HuH-7 (cell line): ENCODE measurements at regions not wholly inside any gene's neighbourhood (a gene's known extent, or its start where the extent isn't known, plus 50 kb on each side); places are given as distances from the start of the nearest gene placed in this dataset.
A peak's percentile ranks its signal among the peaks of the same experiment; 100 is the strongest.
"Not testable (repeated sequence)": the region's sequence is repeated elsewhere in the genome, so short reads cannot be mapped to it uniquely, and the experiment has no call there.

Experiments
- DNase-seq: peaks from one replicate; pipeline ENCODE4 v3.0.0; 2011; ENCODE audit warnings: low spot score

GRCh38 chrX:4547213-4547836, 833.9 kb upstream of the PRKX start:
- DNase-seq: no peak

DNA sequence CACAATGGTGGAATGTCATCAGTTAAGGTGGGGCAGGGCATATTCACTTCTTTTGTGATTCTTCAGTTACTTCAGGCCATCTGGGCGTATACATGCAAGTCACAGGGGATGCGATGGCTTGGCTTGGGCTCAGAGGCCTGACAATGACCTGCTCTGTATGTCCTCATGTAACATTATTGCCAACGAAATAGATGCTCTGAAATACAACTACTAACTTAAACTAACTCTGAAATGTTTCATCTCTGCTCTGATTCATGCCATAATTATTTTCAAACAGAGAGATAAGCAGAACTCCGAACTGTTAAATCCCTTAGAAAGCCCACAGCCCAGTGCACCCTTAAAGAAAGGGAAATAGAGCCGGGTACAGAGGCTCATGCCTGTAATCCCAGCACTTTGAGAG, 832.7 kb upstream of the PRKX start:
- not testable (repeated sequence) for DNase-seq

GRCh38 chrX:4528247-4528646, 814.8 kb upstream of the PRKX start:
- DNase-seq: no peak

GRCh38 chrX:4485912-4486311, 772.5 kb upstream of the PRKX start:
- DNase-seq: no peak

- DNase-seq: no peak
These were observed 770.8 kb upstream of the PRKX start for GRCh38 chrX:4484266-4484665.

DNA sequence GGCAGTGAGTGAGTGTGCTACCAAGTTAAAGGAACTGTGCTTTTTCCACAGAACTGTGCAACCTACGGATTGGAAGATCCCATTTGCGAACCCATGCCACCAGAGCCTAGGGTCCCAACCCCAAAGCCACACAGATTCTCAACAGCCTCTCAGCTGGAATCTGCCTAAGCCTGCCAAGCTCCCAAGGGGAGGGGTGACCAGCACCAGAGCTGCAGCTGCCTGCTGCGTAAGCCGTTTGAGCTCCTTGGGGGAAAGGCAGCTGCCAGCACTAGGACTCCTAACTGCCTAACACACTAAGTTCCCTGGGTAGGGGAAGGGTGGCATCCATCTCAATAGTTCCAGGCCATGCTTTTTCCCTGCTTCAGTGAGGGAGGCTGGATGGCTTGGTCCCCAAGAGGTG, 738.1 kb upstream of the PRKX start:
- no peak for DNase-seq

- no peak for DNase-seq
These were observed 736.7 kb upstream of the PRKX start for GRCh38 chrX:4450177-4450576.

GRCh38 chrX:4435905-4436304, 722.5 kb upstream of the PRKX start:
- no peak for DNase-seq

DNA sequence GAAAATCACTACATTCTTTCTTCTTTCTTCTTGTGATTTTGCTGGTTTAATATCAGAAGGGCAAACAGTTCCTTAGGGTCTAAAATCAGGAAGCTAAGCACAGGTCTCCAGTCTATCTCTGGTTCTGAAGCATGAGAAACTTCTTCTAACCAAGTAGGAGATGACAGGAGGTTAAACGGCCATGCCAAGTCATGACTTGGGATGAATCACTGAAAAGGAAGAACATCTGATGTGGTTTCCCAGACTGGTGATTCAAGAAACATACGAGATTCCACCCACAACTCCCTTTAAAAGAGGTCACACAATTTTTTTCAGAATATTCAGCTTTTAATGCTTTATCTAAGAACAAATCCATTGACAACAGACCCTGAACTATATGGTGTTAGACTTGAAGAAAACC, 684.0 kb upstream of the PRKX start:
- DNase-seq: no peak

DNA sequence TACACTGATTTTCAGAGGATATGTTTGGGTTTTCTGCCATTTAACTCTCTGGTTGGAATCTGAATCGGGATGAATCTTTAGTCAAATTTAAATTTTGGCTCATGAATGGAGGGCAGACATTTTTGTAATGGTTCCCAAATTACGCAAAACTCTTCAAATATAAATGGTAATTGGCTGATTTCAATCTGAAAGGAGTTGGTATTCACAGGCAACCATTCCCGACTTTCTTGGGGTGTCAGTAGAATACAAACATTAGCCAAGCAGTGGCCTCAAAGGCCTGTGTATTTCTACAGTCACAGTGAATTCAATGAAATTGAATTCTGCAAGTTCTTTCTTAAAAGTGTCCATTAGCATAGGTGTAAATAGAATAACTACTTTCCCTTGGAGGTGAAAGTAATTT, 668.8 kb upstream of the PRKX start:
- no peak for DNase-seq

GRCh38 chrX:4380710-4381109, 667.3 kb upstream of the PRKX start:
- no peak for DNase-seq

GRCh38 chrX:4379071-4379470, 665.6 kb upstream of the PRKX start:
- no peak for DNase-seq

- no peak for DNase-seq
These were observed 660.3 kb upstream of the PRKX start for GRCh38 chrX:4373791-4374190.

- DNase-seq: no peak
These were observed 645.1 kb upstream of the PRKX start for GRCh38 chrX:4358577-4358976.

GRCh38 chrX:4322916-4323315, 609.5 kb upstream of the PRKX start:
- no peak for DNase-seq

GRCh38 chrX:4320436-4320947, 607.0 kb upstream of the PRKX start:
- DNase-seq: no peak

DNA sequence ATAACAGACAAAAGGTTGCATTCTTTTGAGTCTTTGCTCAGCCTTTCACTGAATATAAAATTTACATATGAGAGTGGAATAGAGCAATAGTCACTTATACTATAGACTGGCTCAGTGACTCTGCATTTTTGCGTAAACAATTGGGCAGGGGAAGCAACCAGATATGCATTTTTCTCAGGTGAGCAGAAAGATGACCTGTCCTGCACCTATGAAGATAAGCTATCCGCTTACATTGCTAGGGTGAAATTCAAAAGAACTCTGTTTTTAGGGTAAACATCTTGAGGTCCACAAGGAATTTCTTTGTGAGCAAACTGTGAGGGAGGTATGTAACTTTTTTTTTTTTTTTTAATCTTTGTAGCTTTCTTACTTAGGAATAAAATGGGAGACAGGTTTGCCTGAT, 602.4 kb upstream of the PRKX start:
- no peak for DNase-seq

- DNase-seq: no peak
These were observed 601.1 kb upstream of the PRKX start for GRCh38 chrX:4314586-4314985.

DNA sequence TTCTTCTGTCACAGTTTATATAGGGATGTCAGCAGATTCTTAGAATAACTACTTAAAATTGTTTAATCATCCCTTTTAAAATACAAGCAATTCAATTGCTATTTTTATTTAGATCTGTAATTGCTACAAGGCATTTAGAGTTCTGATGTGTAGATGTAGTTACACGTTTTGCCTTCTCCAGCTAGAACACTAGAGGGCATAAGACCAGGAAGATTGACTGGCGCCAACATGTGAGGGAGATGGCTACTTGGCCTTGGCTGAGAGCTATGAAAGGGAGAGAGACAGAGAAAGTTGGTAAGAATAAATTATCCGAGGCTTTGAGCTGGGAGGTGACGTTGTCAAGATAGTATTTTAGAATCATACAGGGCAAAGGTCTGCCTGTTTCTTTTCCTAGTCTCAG, 563.7 kb upstream of the PRKX start:
- no peak for DNase-seq

GRCh38 chrX:4268676-4269075, 555.2 kb upstream of the PRKX start:
- DNase-seq: no peak

DNA sequence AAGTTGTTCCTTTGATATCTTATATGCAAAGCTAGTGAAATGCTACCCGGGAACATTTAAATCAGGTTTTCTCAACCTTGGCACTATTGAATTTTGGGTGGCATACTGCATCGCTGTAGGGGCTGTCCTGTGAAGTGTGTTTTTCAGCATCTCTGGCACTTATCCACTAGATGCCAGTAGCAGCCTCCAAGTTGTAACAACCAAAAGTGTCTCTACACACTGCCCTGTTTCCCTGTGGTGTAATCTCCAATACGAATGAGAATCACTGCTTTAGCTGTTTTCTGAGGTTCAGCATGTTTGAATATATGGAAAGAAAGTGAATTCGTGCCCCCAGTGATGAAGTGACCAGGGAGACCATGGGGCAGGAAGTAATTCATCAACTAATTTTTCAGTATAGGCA, 551.6 kb upstream of the PRKX start:
- no peak for DNase-seq

GRCh38 chrX:4263030-4263803, 549.8 kb upstream of the PRKX start:
- DNase-seq: peak; percentile 0

- DNase-seq: no peak
These were observed 539.6 kb upstream of the PRKX start for GRCh38 chrX:4253092-4253491.

DNA sequence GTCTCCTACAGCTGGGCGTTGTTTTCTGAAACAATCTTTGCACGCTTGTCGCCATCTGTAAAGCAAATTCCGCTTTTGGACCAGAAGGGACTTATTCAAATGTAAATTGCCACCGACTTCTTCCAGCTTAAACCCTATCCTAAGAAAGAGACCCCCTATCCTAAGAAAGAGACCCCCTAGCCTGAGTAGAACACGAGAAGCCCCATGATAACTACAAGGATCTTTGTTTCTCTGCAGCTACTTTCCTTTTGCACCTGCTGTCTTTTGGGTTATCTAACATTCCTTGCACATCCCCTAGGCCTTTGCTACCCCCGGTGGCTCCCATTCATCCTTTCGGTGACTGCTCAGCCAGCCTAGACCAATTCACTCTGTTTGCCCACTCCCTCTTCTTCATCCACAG, 536.0 kb upstream of the PRKX start:
- DNase-seq: no peak
